K562 (cell line): ENCODE measurements at regions not wholly inside any gene's neighbourhood (a gene's known extent, or its start where the extent isn't known, plus 50 kb on each side); places are given as distances from the start of the nearest gene placed in this dataset.

Source experiments
- ATAC-seq: fragments of 200-7000 bp; cut with Tn5 transposase; 3 replicates; pipeline ENCODE4 v1.9.1; 2020; ENCODE audit warnings: moderate library complexity
- BruUV-seq: library from RNA; stranded (reverse); fragments of 400-500 nt; replicated peaks from 2 replicates; lab custom pipeline; 2021; lab: Mats Ljungman, UMichigan
- CTCF ChIA-PET: fragments of 300-600 bp; formaldehyde crosslinking; extraction: SDS; loops from one replicate; lab custom pipeline; 2021; ENCODE audit warnings: low intra/inter-chr PET ratio; lab: Yijun Ruan, JAX
- POLR2A ChIA-PET: fragments of 300-600, 350-650 bp; sonication (Branson Sonifier 250); formaldehyde crosslinking; extraction: SDS; loops from one replicate; lab custom pipeline; 2021; ENCODE audit warnings: antibody characterized with exemption, inconsistent platforms; lab: Yijun Ruan, JAX
- DNase-seq, 4 experiments: peaks; one replicate each; pipeline versions ENCODE4 v3.0.0 to v3.0.0-alpha.2; 2011 to 2018; ENCODE audit warnings: low spot score in 3 of 4, mixed read lengths in 3 of 4; ENCODE audit errors: extremely low read depth in 1 of 4
- FAIRE-seq: peaks from 2 replicates; lab custom pipeline; 2011; peaks lifted over from hg19 to GRCh38; lab: Jason Lieb, UNC
- H2AFZ ChIP-seq: 2 replicates; pipeline ENCODE4 v1.6.0; 2011; ENCODE audit warnings: low read depth, low read length, control low read depth, inconsistent platforms
- H3K27ac ChIP-seq: fragments of 200-600 bp; 3 replicates; pipeline ENCODE4 v1.8.0; 2011; ENCODE audit warnings: low read depth, mild to moderate bottlenecking, control low read depth, inconsistent platforms, low read length, moderate library complexity, mixed read lengths; ENCODE audit errors: extremely low read depth
- H3K27me3 ChIP-seq, 2 experiments: fragments of 300-600 bp in 1 of 2; 2 replicates in 1 of 2; 3 replicates in 1 of 2; pipeline versions ENCODE4 v1.6.0 to v1.8.0; 2011; ENCODE audit warnings: inconsistent platforms in 2 of 2, low read length in 2 of 2, mild to moderate bottlenecking in 1 of 2, mixed read lengths in 1 of 2, moderate library complexity in 1 of 2; ENCODE audit not compliant: control insufficient read depth in 2 of 2, insufficient read depth in 2 of 2
- H3K36me3 ChIP-seq: fragments of 300-600 bp; 3 replicates; pipeline ENCODE4 v1.8.0; 2011; ENCODE audit warnings: mild to moderate bottlenecking, low read length, inconsistent platforms; ENCODE audit not compliant: control insufficient read depth, insufficient read depth
- H3K4me1 ChIP-seq, 2 experiments: fragments of 200-600 bp in 1 of 2; replicated peaks in 1 of 2; 2 replicates in 1 of 2; 3 replicates in 1 of 2; pipeline versions ENCODE4 v1.5.1 to v1.8.0; 2011; ENCODE audit warnings: inconsistent platforms in 2 of 2, low read length in 2 of 2, mild to moderate bottlenecking in 1 of 2, mixed read lengths in 1 of 2, moderate library complexity in 1 of 2; ENCODE audit not compliant: control insufficient read depth in 2 of 2, insufficient read depth in 2 of 2
- H3K4me2 ChIP-seq: 2 replicates; pipeline ENCODE4 v1.6.1; 2011; ENCODE audit warnings: low read length, control low read depth, inconsistent platforms, mixed read lengths; ENCODE audit not compliant: insufficient read depth
- H3K4me3 ChIP-seq: fragments of 200-600 bp; sonication (generic), shearing (Covaris generic); 2 replicates; pipeline ENCODE4 v1.5.1; 2016; ENCODE audit warnings: control low read depth, inconsistent platforms
- H3K79me2 ChIP-seq: fragments of 200-600 bp; 3 replicates; pipeline ENCODE4 v1.8.0; 2011; ENCODE audit warnings: low read length, inconsistent platforms; ENCODE audit not compliant: control insufficient read depth, insufficient read depth
- H3K9ac ChIP-seq, 2 experiments: 2 replicates each; pipeline versions ENCODE4 v1.6.0 to v1.6.1; 2011; ENCODE audit warnings: low read depth in 2 of 2, low read length in 2 of 2, control low read depth in 1 of 2, inconsistent platforms in 1 of 2, mild to moderate bottlenecking in 1 of 2, mixed read lengths in 1 of 2; ENCODE audit not compliant: insufficient read depth in 1 of 2
- H3K9me1 ChIP-seq: one replicate; pipeline ENCODE4 v1.6.0; 2011; ENCODE audit warnings: inconsistent platforms, mild to moderate bottlenecking, low read length, moderate library complexity; ENCODE audit not compliant: control insufficient read depth, insufficient read depth
- H3K9me3 ChIP-seq: replicated peaks from 2 replicates; pipeline ENCODE4 v1.5.1; 2011; ENCODE audit warnings: low read depth, low read length, inconsistent platforms; ENCODE audit not compliant: control insufficient read depth, insufficient read depth
- H4K20me1 ChIP-seq: replicated peaks from 2 replicates; pipeline ENCODE4 v1.6.1; 2011; ENCODE audit warnings: low read length, inconsistent platforms, mixed read lengths; ENCODE audit not compliant: control insufficient read depth, insufficient read depth
- CXXC5 ChIP-seq: fragments of 250-450 bp; sonication (Bioruptor Pico); IDR thresholded peaks from 2 replicates; pipeline ENCODE4 v1.8.0; 2022; ENCODE audit warnings: inconsistent platforms, mild to moderate bottlenecking, moderate library complexity
- IRF9 ChIP-seq: fragments of 450-650 bp; IDR thresholded peaks from 2 replicates; pipeline ENCODE4 v1.6.1; 2016; ENCODE audit warnings: missing biosample characterization, missing genetic modification characterization
- NCOA2 ChIP-seq, 2 experiments: fragments of 450-650 bp; IDR thresholded peaks; 2 replicates each; pipeline ENCODE4 v1.6.1; 2018; ENCODE audit warnings: mild to moderate bottlenecking in 2 of 2, moderate library complexity in 1 of 2; ENCODE audit not compliant: partially characterized antibody in 2 of 2
- NKRF ChIP-seq: fragments of 450-650 bp; IDR thresholded peaks from 2 replicates; pipeline ENCODE4 v1.6.1; 2016; ENCODE audit warnings: borderline replicate concordance
- PPARD ChIP-seq: fragments of 250-450 bp; sonication (Bioruptor Pico); IDR thresholded peaks from 2 replicates; pipeline ENCODE4 v1.8.0; 2022; ENCODE audit warnings: inconsistent platforms, mild to moderate bottlenecking, moderate library complexity
- SMARCC2 ChIP-seq: fragments of 450-650 bp; IDR thresholded peaks from 2 replicates; pipeline ENCODE4 v1.6.1; 2017; ENCODE audit warnings: antibody characterized with exemption, moderate library complexity, mild to moderate bottlenecking, low read depth
- ZNF655 ChIP-seq: fragments of 250-450 bp; sonication (Bioruptor Pico); IDR thresholded peaks from 2 replicates; pipeline ENCODE4 v1.5.0; 2021
- WGBS: fragments of 100-300 bp; shearing (Covaris generic); methylation state at CpG from one replicate; pipeline ENCODE4 v1.1.6; 2016; ENCODE audit warnings: low coverage, mixed read lengths; ENCODE audit not compliant: insufficient coverage; ENCODE audit errors: missing lambda C conversion rate; 5-methylcytosine and 5-hydroxymethylcytosine counted together
- in situ Hi-C: fragments of 300-500 bp; cut with MboI; formaldehyde crosslinking; loops from 4 replicates; pipeline ENCODE4 v1.15.0; 2018; ENCODE audit warnings: inconsistent platforms, mixed read lengths
- intact Hi-C: fragments of 100-400 bp; cut with micrococcal nuclease; formaldehyde crosslinking; loops from 2 replicates; pipeline ENCODE4 v1.14.2; 2022

- no peak for TF ChIP-seq CXXC5 (CRISPR knock-in tag)
- no peak for TF ChIP-seq NKRF
- TF ChIP-seq NCOA2 (IDR thresholded peaks at IDR 0.05; ENCODE audit: partially characterized antibody in 2 of 2) = no peak
- no peak for TF ChIP-seq SMARCC2
Measured at GRCh38 chr6:169156793-169157147, 96.9 kb downstream of the THBS2 start (continued).

- 2% methylated on average over 16 of the region's 17 CpGs for WGBS
- no TSS peak for BruUV-seq
Measured at GRCh38 chr6:169156108-169156792, 97.4 kb downstream of the THBS2 start.

More at GRCh38 chr6:169156108-169156792, 97.4 kb downstream of the THBS2 start:
- Histone ChIP-seq H3K9me1 (no peaks in the 10 kb centered on the region), H3K27ac (no peak overlapping the region), H4K20me1 (peaks cover 22% of the 10 kb centered on the region), H3K4me2 (no peak overlapping the region), H3K36me3 (no peaks in the 10 kb centered on the region), H3K79me2 (no peaks in the 10 kb centered on the region), H3K27me3 (peaks cover 61 to 63% of the 10 kb centered on the region in 2 experiments), H3K4me1 (no peaks in the 10 kb centered on the region; a peak in 1 of 5 replicates), H3K4me3 (no peak overlapping the region), H3K9me3 (no peaks in the 10 kb centered on the region), H2AFZ (no peak overlapping the region), H3K9ac (no peak overlapping the region)
- in situ Hi-C loops = no loop called here
- ChIA-PET POLR2A (interaction anchor here (0.6 kb wide), 1 partner anchor 25 kb away, joined by 3 read pairs; no protein-coding TSS in a partner anchor), CTCF (no interaction called here)
- intact Hi-C loops = no loop called here
- no peak for ATAC-seq
- TF ChIP-seq PPARD (CRISPR knock-in tag) (no peak), ZNF655 (CRISPR knock-in tag) (no peak), IRF9 (tag) (no peak)
- peak in 1 of 4 experiments; percentile 5 for DNase-seq
- no peak for FAIRE-seq
